A549 (cell line): ENCODE measurements at regions not wholly inside any gene's neighbourhood (a gene's known extent, or its start where the extent isn't known, plus 50 kb on each side); places are given as distances from the start of the nearest gene placed in this dataset.

Source experiments
- ATAC-seq, 2 experiments: fragments of 200-7000 bp in 1 of 2; fragments of >200 bp in 1 of 2; cut with Nextera tagmentation in 1 of 2; cut with Tn5 transposase in 1 of 2; 3 replicates each; pipeline versions ENCODE4 v1.8.0 to v1.9.1; 2018 to 2020; ENCODE audit warnings: mild to moderate bottlenecking in 1 of 2, moderate library complexity in 1 of 2
- CTCF ChIA-PET: fragments of 300-600 bp; sonication (Branson Sonifier 250); formaldehyde crosslinking; extraction: SDS; loops from one replicate; lab custom pipeline; 2021; ENCODE audit warnings: antibody characterized with exemption, inconsistent platforms; lab: Yijun Ruan, JAX
- POLR2A ChIA-PET: fragments of 350-600 bp; formaldehyde crosslinking; extraction: SDS; loops from one replicate; lab custom pipeline; 2021; ENCODE audit warnings: antibody characterized with exemption, inconsistent platforms; lab: Yijun Ruan, JAX
- DNase-seq, 2 experiments: peaks; one replicate each; pipeline versions ENCODE4 v3.0.0 to v3.0.0-alpha.2; 2011 to 2016; ENCODE audit warnings: low read depth in 1 of 2, low spot score in 1 of 2
- FAIRE-seq: peaks from 2 replicates; lab custom pipeline; 2011; peaks lifted over from hg19 to GRCh38; lab: Jason Lieb, UNC
- H3K27ac ChIP-seq, 2 experiments: fragments of >200 bp; sonication (Bioruptor Twin); formaldehyde crosslinking; 3 replicates each; pipeline ENCODE4 v1.5.1; 2016 to 2017
- H3K4me1 ChIP-seq: fragments of >200 bp; sonication (Bioruptor Twin); formaldehyde crosslinking; 3 replicates; pipeline ENCODE4 v1.6.1; 2016
- H3K4me2 ChIP-seq: fragments of >200 bp; sonication (Bioruptor Twin); formaldehyde crosslinking; 3 replicates; pipeline ENCODE4 v1.6.1; 2016
- H3K4me3 ChIP-seq: fragments of >200 bp; sonication (Bioruptor Twin); formaldehyde crosslinking; 3 replicates; pipeline ENCODE4 v1.5.1; 2016
- H3K9me3 ChIP-seq: fragments of >200 bp; sonication (Bioruptor Twin); formaldehyde crosslinking; 3 replicates; pipeline ENCODE4 v1.6.1; 2016
- BHLHE40 ChIP-seq: IDR thresholded peaks from 2 replicates; pipeline ENCODE4 v1.6.1; 2012; ENCODE audit warnings: low read depth, low read length, inconsistent platforms
- FOSL2 ChIP-seq, 2 experiments: fragments of 450-650 bp in 1 of 2; fragments of >200 bp in 1 of 2; sonication (Bioruptor Twin) in 1 of 2; formaldehyde crosslinking; IDR thresholded peaks; 2 replicates each; pipeline versions ENCODE4 v1.5.0 to v1.6.1; 2016 to 2020; ENCODE audit warnings: mild to moderate bottlenecking in 1 of 2, moderate library complexity in 1 of 2
- HOXA7 ChIP-seq: fragments of 250-450 bp; sonication (Bioruptor Pico); IDR thresholded peaks from 2 replicates; pipeline ENCODE4 v1.5.0; 2020; ENCODE audit warnings: mild to moderate bottlenecking, moderate library complexity
- HOXB5 ChIP-seq: fragments of 250-450 bp; sonication (Bioruptor Pico); IDR thresholded peaks from 2 replicates; pipeline ENCODE4 v1.5.0; 2020; ENCODE audit warnings: mild to moderate bottlenecking, moderate library complexity
- JUN ChIP-seq, 2 experiments: fragments of >200 bp; sonication (Bioruptor Twin); formaldehyde crosslinking; IDR thresholded peaks; 2 replicates in 1 of 2; 3 replicates in 1 of 2; pipeline ENCODE4 v1.6.1; 2016 to 2017
- KDM1A ChIP-seq: fragments of 200-600 bp; sonication (generic); IDR thresholded peaks from 2 replicates; pipeline ENCODE4 v1.6.1; 2016; ENCODE audit warnings: low read depth, mild to moderate bottlenecking
- MAZ ChIP-seq: fragments of 150-350 bp; IDR thresholded peaks from 2 replicates; pipeline ENCODE4 v1.6.1; 2014; ENCODE audit warnings: antibody characterized with exemption, low read depth, low read length, borderline replicate concordance
- NFE2L2 ChIP-seq: fragments of 150-350 bp; conservative IDR thresholded peaks from 2 replicates; pipeline ENCODE4 v1.6.1; 2014; ENCODE audit warnings: low read length
- NPAS2 ChIP-seq: fragments of 250-450 bp; sonication (Bioruptor Pico); IDR thresholded peaks from 2 replicates; pipeline ENCODE4 v1.8.0; 2022; ENCODE audit warnings: mild to moderate bottlenecking, moderate library complexity, borderline replicate concordance
- NR3C1 ChIP-seq: fragments of >200 bp; sonication (Bioruptor Twin); formaldehyde crosslinking; IDR thresholded peaks from 3 replicates; pipeline ENCODE4 v1.6.1; 2017
- RCOR1 ChIP-seq: fragments of 150-350 bp; IDR thresholded peaks from 2 replicates; pipeline ENCODE4 v1.6.1; 2014; ENCODE audit warnings: antibody characterized with exemption, low read length, low read depth
- RNF2 ChIP-seq: fragments of 200-600 bp; sonication (generic); IDR thresholded peaks from 2 replicates; pipeline ENCODE4 v1.6.1; 2016; ENCODE audit warnings: low read depth, mild to moderate bottlenecking, antibody characterized with exemption, moderate library complexity, borderline replicate concordance
- TFCP2L1 ChIP-seq: fragments of 250-450 bp; sonication (Bioruptor Pico); IDR thresholded peaks from 2 replicates; pipeline ENCODE4 v1.5.0; 2021; ENCODE audit warnings: mild to moderate bottlenecking
- ZC3H11A ChIP-seq: fragments of 450-650 bp; IDR thresholded peaks from 2 replicates; pipeline ENCODE4 v1.6.1; 2014; ENCODE audit warnings: antibody characterized with exemption, mild to moderate bottlenecking
- ZNF302 ChIP-seq: fragments of 250-450 bp; sonication (Bioruptor Pico); IDR thresholded peaks from 2 replicates; pipeline ENCODE4 v1.9.0; 2021; ENCODE audit warnings: inconsistent platforms, mild to moderate bottlenecking, moderate library complexity
- WGBS: methylation state at CpG from one replicate; pipeline ENCODE4 v1.1.6; 2017; ENCODE audit errors: missing lambda C conversion rate; 5-methylcytosine and 5-hydroxymethylcytosine counted together
- TF ChIP-seq, protein P1 (sequence below): IDR thresholded peaks from 2 replicates; pipeline ENCODE4 v1.6.1; 2012
- TF ChIP-seq, protein P2 (sequence below): fragments of 250-450 bp; sonication (Bioruptor Pico); IDR thresholded peaks from 2 replicates; pipeline ENCODE4 v1.5.0; 2021; ENCODE audit warnings: mild to moderate bottlenecking, moderate library complexity, borderline replicate concordance
- TF ChIP-seq, protein P3 (sequence below): fragments of 150-350 bp; IDR thresholded peaks from 2 replicates; pipeline ENCODE4 v1.6.1; 2014; ENCODE audit warnings: low read depth, mild to moderate bottlenecking, low read length
- TF ChIP-seq, protein P4 (sequence below): fragments of 250-450 bp; sonication (Bioruptor Pico); IDR thresholded peaks from 2 replicates; pipeline ENCODE4 v1.5.0; 2020; ENCODE audit warnings: low read depth, mild to moderate bottlenecking, moderate library complexity
- TF ChIP-seq, protein P5 (sequence below): fragments of >200 bp; sonication (Bioruptor Twin); formaldehyde crosslinking; IDR thresholded peaks from 3 replicates; pipeline ENCODE4 v1.6.1; 2016

DNA sequence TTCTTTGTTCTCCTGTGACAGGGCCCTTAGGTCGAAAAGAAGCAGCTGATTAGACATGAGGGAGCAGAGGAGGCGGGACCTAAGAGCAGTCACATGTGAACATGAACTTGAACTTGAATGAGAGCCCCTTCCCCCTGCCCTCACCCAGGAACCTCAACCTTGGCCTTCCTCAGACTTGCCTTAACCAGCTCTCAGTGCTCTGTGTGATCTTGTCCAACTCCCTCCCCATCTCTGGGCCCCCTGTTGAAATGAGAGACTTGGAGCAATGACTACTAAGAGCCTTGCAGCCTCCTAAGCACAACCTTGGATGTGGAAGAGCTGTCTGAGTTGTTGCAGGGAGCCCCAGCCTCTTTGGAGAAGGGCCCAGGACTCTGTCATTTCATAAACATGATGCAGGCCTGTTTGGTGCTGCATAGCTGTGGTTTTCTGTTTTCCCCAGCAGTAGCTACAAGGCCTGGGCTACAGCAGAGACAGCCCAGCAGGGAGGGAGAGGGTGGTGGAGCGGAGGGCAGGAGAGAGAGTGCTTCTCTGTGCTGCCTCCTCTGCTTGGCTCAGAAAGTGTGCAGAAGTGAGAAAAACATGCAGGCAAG, 123.9 kb upstream of the ZMIZ1 start (continued):
- no peak for TF ChIP-seq RNF2
- no peak for TF ChIP-seq JUN (IDR thresholded peaks at IDR 0.05)
- TF ChIP-seq RCOR1: no peak
- TF ChIP-seq, protein P1, sequence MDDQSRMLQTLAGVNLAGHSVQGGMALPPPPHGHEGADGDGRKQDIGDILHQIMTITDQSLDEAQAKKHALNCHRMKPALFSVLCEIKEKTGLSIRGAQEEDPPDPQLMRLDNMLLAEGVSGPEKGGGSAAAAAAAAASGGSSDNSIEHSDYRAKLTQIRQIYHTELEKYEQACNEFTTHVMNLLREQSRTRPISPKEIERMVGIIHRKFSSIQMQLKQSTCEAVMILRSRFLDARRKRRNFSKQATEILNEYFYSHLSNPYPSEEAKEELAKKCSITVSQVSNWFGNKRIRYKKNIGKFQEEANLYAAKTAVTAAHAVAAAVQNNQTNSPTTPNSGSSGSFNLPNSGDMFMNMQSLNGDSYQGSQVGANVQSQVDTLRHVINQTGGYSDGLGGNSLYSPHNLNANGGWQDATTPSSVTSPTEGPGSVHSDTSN: no peak
- TF ChIP-seq, protein P2, sequence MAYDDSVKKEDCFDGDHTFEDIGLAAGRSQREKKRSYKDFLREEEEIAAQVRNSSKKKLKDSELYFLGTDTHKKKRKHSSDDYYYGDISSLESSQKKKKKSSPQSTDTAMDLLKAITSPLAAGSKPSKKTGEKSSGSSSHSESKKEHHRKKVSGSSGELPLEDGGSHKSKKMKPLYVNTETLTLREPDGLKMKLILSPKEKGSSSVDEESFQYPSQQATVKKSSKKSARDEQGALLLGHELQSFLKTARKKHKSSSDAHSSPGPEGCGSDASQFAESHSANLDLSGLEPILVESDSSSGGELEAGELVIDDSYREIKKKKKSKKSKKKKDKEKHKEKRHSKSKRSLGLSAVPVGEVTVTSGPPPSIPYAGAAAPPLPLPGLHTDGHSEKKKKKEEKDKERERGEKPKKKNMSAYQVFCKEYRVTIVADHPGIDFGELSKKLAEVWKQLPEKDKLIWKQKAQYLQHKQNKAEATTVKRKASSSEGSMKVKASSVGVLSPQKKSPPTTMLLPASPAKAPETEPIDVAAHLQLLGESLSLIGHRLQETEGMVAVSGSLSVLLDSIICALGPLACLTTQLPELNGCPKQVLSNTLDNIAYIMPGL (CRISPR knock-in tag): no peak

DNA sequence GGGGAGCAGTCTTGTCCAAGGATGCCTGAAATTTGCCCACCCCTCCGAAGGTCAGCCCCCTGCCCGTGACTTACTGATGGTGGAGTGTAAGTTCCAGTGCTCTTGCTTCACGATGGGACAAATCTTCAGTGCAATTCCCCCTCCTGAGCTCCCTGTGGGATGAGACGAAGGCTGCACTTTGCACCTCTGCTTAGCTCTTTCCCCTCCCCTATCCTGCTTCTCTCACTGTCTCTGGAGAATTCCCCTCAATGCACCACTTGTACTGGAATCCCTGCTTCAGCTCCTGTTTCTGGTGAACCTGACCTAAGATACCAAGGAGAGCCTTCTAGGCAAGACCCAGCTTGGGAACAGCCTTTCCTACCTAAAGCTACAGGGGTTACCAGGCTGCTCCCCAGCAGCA, 122.9 kb upstream of the ZMIZ1 start:
- Histone ChIP-seq H3K4me2 (no peak overlapping the region), H3K4me1 (no peaks in the 10 kb centered on the region), H3K9me3 (peaks cover 4% of the 10 kb centered on the region; the same call in 1 of the 3 replicates), H3K4me3 (no peak overlapping the region), H3K27ac (no peak overlapping the region)
- ATAC-seq (no peak), FAIRE-seq (no peak), DNase-seq (no peak)
- ChIA-PET CTCF (interaction anchor here (1.5 to 1.8 kb wide), 2 partner anchors 9 to 29 kb away, joined by 4 to 5 read pairs; no protein-coding TSS in a partner anchor), POLR2A (no interaction called here)
- 58% methylated on average over 4 of the region's 4 CpGs for WGBS
- TF ChIP-seq, protein P1: no peak
- TF ChIP-seq BHLHE40: no peak
- no peak for TF ChIP-seq NR3C1
- TF ChIP-seq TFCP2L1 (CRISPR knock-in tag): no peak
- no peak for TF ChIP-seq KDM1A
- TF ChIP-seq NFE2L2: no peak
- TF ChIP-seq, protein P3, sequence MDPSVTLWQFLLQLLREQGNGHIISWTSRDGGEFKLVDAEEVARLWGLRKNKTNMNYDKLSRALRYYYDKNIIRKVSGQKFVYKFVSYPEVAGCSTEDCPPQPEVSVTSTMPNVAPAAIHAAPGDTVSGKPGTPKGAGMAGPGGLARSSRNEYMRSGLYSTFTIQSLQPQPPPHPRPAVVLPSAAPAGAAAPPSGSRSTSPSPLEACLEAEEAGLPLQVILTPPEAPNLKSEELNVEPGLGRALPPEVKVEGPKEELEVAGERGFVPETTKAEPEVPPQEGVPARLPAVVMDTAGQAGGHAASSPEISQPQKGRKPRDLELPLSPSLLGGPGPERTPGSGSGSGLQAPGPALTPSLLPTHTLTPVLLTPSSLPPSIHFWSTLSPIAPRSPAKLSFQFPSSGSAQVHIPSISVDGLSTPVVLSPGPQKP: no peak
- TF ChIP-seq HOXB5 (CRISPR knock-in tag): no peak
- no peak for TF ChIP-seq RNF2
- no peak for TF ChIP-seq ZNF302 (CRISPR knock-in tag)
- TF ChIP-seq HOXA7: no peak

DNA sequence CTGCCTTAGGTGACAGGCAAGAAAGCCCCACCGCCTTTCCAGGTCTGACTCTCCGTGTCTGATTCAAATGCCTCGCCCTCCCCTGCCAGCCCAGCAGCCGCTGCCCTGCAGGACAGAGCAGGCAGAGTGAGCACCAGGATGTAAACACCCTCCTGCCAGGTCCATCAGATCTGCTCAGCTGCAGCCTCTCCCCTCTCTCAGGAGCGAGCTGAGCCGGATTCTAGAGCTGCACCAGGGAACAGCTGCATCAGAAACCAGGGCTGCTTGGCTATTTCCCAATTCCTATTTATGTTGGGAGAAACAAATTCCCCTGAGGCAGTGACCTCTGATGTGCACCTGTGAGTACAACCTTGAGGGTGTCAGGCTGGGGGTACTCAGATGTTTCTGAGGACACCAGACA, 121.5 kb upstream of the ZMIZ1 start:
- ATAC-seq (no peak), FAIRE-seq (no peak), DNase-seq (no peak)
- ChIA-PET POLR2A (no interaction called here), CTCF (interaction anchor here (0.6 to 1.2 kb wide), 2 partner anchors 9 to 23 kb away, joined by 3 to 8 read pairs; no protein-coding TSS in a partner anchor)
- H3K4me3 ChIP-seq: no peak overlapping the region
- WGBS: 93% methylated on average over 4 of the region's 6 CpGs
- peaks cover 4% of the 10 kb centered on the region; the same call in 1 of the 3 replicates for H3K9me3 ChIP-seq
- H3K4me1 ChIP-seq: no peaks in the 10 kb centered on the region
- H3K4me2 ChIP-seq: no peak overlapping the region
- TF ChIP-seq RNF2: no peak
- no peak overlapping the region for H3K27ac ChIP-seq

DNA sequence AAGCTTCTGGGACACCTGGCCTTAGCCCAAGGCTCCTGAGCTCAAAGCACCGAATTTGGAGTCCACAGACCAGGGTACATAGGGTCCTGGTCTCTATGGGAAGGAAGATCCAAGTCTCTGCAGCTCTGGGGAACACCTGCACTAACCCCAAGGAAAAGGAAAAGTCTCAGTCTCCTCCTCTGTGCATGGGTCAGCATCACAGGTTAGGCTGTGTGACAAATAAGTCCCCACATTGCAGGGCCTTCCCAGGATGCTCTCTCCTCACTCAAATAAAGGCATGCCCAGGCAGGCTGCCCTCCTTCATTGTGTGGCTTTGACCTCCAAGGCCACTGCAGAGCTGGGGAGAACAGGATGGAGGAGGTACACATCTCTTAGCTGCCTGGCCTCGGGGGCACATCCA, 121.0 kb upstream of the ZMIZ1 start:
- FAIRE-seq: no peak
- ChIA-PET POLR2A (no interaction called here), CTCF (interaction anchor here (0.6 to 1.2 kb wide), 2 partner anchors 9 to 23 kb away, joined by 3 to 8 read pairs; no protein-coding TSS in a partner anchor)
- ATAC-seq: no peak
- Histone ChIP-seq H3K9me3 (peaks cover 4% of the 10 kb centered on the region; the same call in 1 of the 3 replicates), H3K4me2 (no peak overlapping the region), H3K27ac (no peak overlapping the region), H3K4me1 (no peaks in the 10 kb centered on the region), H3K4me3 (no peak overlapping the region)
- DNase-seq: no peak
- 35% methylated on average over 2 of the region's 2 CpGs for WGBS
- TF ChIP-seq, protein P2 (CRISPR knock-in tag): no peak
- no peak for TF ChIP-seq TFCP2L1 (CRISPR knock-in tag)
- no peak for TF ChIP-seq NPAS2
- TF ChIP-seq ZC3H11A: no peak
- TF ChIP-seq, protein P4, sequence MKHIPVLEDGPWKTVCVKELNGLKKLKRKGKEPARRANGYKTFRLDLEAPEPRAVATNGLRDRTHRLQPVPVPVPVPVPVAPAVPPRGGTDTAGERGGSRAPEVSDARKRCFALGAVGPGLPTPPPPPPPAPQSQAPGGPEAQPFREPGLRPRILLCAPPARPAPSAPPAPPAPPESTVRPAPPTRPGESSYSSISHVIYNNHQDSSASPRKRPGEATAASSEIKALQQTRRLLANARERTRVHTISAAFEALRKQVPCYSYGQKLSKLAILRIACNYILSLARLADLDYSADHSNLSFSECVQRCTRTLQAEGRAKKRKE (CRISPR knock-in tag): no peak
- no peak for TF ChIP-seq FOSL2 (IDR thresholded peaks at IDR 0.05)
- TF ChIP-seq FOSL2 (CRISPR knock-in tag; IDR thresholded peaks at IDR 0.05): no peak
- TF ChIP-seq HOXA7: no peak
- TF ChIP-seq, protein P5, sequence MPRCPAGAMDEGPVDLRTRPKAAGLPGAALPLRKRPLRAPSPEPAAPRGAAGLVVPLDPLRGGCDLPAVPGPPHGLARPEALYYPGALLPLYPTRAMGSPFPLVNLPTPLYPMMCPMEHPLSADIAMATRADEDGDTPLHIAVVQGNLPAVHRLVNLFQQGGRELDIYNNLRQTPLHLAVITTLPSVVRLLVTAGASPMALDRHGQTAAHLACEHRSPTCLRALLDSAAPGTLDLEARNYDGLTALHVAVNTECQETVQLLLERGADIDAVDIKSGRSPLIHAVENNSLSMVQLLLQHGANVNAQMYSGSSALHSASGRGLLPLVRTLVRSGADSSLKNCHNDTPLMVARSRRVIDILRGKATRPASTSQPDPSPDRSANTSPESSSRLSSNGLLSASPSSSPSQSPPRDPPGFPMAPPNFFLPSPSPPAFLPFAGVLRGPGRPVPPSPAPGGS: no peak
- no peak for TF ChIP-seq NR3C1
- no peak for TF ChIP-seq MAZ
